ENCODE measurements at regions not wholly inside any gene's neighbourhood (a gene's known extent, or its start where the extent isn't known, plus 50 kb on each side); places are given as distances from the start of the nearest gene placed in this dataset.
A peak's percentile ranks its signal among the peaks of the same experiment; 100 is the strongest.

GRCh38 chr5:6806668-6807067 lies 93.4 kb downstream of the TENT4A start:
- DNase-seq, result no peak

GRCh38 chr5:6808462-6808861 lies 95.2 kb downstream of the TENT4A start:
- no peak for DNase-seq

GRCh38 chr5:6810641-6811405 lies 97.6 kb downstream of the TENT4A start:
- no peak for DNase-seq

- DNase-seq, result no peak
Measured at GRCh38 chr5:6812091-6812490, 98.9 kb downstream of the TENT4A start.

- DNase-seq, result no peak
Measured at GRCh38 chr5:6812800-6813731, 99.8 kb downstream of the TENT4A start.

GRCh38 chr5:6814816-6815215 lies 101.6 kb downstream of the TENT4A start:
- no peak for DNase-seq

GRCh38 chr5:6818594-6819511 lies 105.6 kb downstream of the TENT4A start:
- no peak for DNase-seq

- DNase-seq, result no peak
Measured at GRCh38 chr5:6819521-6819920, 106.3 kb downstream of the TENT4A start.

- peak; percentile 73 to 74 for DNase-seq
Measured at GRCh38 chr5:6820851-6821479, 107.7 kb downstream of the TENT4A start.

- DNase-seq, result no peak
Measured at GRCh38 chr5:6822068-6822467, 108.8 kb downstream of the TENT4A start.

GRCh38 chr5:6822556-6823343 lies 109.5 kb downstream of the TENT4A start:
- DNase-seq, result no peak

GRCh38 chr5:6823996-6824395 lies 110.8 kb downstream of the TENT4A start:
- DNase-seq, result no peak

GRCh38 chr5:6825678-6826244 lies 112.5 kb downstream of the TENT4A start:
- DNase-seq, result no peak

GRCh38 chr5:6826756-6827155 lies 113.5 kb downstream of the TENT4A start:
- DNase-seq, result no peak

GRCh38 chr5:6827526-6828219 lies 114.4 kb downstream of the TENT4A start:
- peak; percentile 39 to 41 for DNase-seq

GRCh38 chr5:6829150-6829784 lies 116.0 kb downstream of the TENT4A start:
- DNase-seq, result peak; percentile 70 to 73

- no peak for DNase-seq
Measured at GRCh38 chr5:6830643-6831239, 117.5 kb downstream of the TENT4A start.

- DNase-seq, result no peak
Measured at GRCh38 chr5:6831678-6832671, 118.7 kb downstream of the TENT4A start.

Measured in activated T-cell treated with anti-CD3 and anti-CD28 coated beads, Interleukin-2, amount 50 U/mL, for 48 hours (primary cell).